NCI-H2227 treated with DMSO at 0.1 percent for 48 hours (cell line): ENCODE measurements at regions not wholly inside any gene's neighbourhood (a gene's known extent, or its start where the extent isn't known, plus 50 kb on each side); places are given as distances from the start of the nearest gene placed in this dataset.
A peak's percentile ranks its signal among the peaks of the same experiment; 100 is the strongest.

Source experiments
- DNase-seq: peaks from one replicate; lab custom pipeline; 2025; lab: John Stamatoyannopoulos, UW

DNA sequence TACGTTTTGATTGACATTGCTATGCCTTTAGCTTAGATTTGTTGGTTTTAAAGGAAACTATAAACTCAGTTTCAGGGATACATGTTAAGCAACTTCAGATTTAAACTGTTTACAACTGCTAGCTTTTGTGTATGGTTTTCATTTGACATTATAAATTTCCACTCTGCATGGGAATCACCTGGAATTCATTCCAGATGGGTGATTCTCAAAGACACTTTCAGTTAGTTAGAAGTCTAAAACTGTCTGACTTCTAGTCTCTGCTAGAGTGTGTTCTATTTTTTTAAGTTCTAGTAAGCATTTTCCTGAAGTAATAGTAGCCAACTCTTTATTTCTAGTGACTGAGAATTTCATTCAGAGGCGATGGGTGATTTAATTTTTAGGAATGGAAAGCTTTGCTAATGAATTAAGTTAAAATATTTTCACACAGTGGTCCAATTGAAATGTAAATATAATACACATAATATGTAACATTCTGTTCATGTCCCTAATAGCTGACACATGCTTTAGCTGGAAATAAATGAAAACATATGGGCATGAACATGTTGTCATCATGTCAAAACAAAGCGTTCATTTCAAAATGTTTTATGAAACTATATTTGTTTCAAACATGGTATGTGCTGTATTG lies 58.3 kb upstream of the CSNK1A1L start:
- DNase-seq = no peak

DNA sequence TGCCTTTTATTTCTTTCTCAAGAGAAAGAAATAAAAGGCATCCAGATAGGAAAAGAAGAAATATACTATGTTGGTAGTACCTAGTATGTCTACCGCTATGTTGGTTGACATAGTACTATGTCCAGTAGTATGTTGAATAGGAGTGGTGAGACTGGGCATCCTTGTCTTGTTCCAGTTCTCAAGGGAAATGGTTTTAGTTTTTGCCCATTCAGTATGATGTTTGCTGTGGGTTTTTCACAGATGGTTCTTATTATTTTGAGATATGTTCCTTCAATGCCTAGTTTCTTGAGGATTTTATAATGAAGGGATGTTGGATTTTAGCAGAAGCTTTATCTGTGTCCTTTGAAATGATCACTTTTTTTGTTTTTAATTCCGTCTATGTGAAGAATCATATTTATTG lies 53.0 kb upstream of the CSNK1A1L start:
- DNase-seq = no peak

DNA sequence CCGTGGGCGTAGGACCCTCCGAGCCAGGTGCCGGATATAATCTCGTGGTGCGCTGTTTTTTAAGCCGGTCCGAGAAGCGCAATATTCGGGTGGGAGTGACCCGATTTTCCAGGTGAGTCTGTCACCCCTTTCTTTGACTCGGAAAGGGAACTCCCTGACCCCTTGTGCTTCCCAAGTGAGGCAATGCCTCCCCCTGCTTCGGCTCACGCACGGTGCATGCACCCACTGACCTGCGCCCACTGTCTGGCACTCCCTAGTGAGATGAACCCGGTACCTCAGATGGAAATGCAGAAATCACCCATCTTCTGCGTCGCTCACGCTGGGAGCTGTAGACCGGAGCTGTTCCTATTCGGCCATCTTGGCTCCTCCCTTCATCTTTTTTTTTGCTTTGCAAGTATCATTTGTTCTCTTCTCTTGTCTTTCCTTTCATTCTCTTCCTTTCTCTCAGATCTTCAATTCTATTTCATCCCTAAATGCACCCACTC lies 50.2 kb upstream of the CSNK1A1L start:
- DNase-seq = peak; percentile 21
